Ishikawa (cell line): ENCODE measurements at regions not wholly inside any gene's neighbourhood (a gene's known extent, or its start where the extent isn't known, plus 50 kb on each side); places are given as distances from the start of the nearest gene placed in this dataset.

Source experiments
- CEBPB ChIP-seq: IDR thresholded peaks from 2 replicates; pipeline ENCODE4 v1.6.1; 2012
- CREB1 ChIP-seq: IDR thresholded peaks from 2 replicates; pipeline ENCODE4 v1.6.1; 2012; ENCODE audit warnings: low read depth
- EGR1 ChIP-seq: IDR thresholded peaks from 2 replicates; pipeline ENCODE4 v1.6.1; 2012
- EP300 ChIP-seq: IDR thresholded peaks from 2 replicates; pipeline ENCODE4 v1.6.1; 2012; ENCODE audit warnings: borderline replicate concordance
- FOXM1 ChIP-seq: IDR thresholded peaks from 2 replicates; pipeline ENCODE4 v1.6.1; 2012; ENCODE audit warnings: low read depth, borderline replicate concordance
- MAX ChIP-seq: IDR thresholded peaks from 2 replicates; pipeline ENCODE4 v1.6.1; 2012
- NFIC ChIP-seq: IDR thresholded peaks from 2 replicates; pipeline ENCODE4 v1.6.1; 2012
- RAD21 ChIP-seq: IDR thresholded peaks from 2 replicates; pipeline ENCODE4 v1.6.1; 2012; ENCODE audit warnings: low read depth
- TAF1 ChIP-seq: IDR thresholded peaks from 2 replicates; pipeline ENCODE4 v1.6.1; 2012; ENCODE audit warnings: low read depth, mild to moderate bottlenecking
- TCF12 ChIP-seq: IDR thresholded peaks from 2 replicates; pipeline ENCODE4 v1.6.1; 2012; ENCODE audit warnings: low read depth
- TEAD4 ChIP-seq: IDR thresholded peaks from 2 replicates; pipeline ENCODE4 v1.6.1; 2012
- USF1 ChIP-seq: IDR thresholded peaks from 2 replicates; pipeline ENCODE4 v1.6.1; 2012
- YY1 ChIP-seq: IDR thresholded peaks from 2 replicates; pipeline ENCODE4 v1.6.1; 2012; ENCODE audit warnings: low read depth
- ZBTB7A ChIP-seq: IDR thresholded peaks from 2 replicates; pipeline ENCODE4 v1.6.1; 2012; ENCODE audit warnings: low read depth
- TF ChIP-seq, protein P1 (sequence below): IDR thresholded peaks from 2 replicates; pipeline ENCODE4 v1.6.1; 2012; ENCODE audit warnings: low read depth, mild to moderate bottlenecking

GRCh38 chr2:153230977-153231376 lies 247.6 kb downstream of the RPRM start:
- TF ChIP-seq CEBPB (no peak), FOXM1 (no peak), TCF12 (no peak), MAX (no peak), TEAD4 (peak; percentile 45), RAD21 (no peak), TAF1 (no peak), NFIC (peak; percentile 67)

DNA sequence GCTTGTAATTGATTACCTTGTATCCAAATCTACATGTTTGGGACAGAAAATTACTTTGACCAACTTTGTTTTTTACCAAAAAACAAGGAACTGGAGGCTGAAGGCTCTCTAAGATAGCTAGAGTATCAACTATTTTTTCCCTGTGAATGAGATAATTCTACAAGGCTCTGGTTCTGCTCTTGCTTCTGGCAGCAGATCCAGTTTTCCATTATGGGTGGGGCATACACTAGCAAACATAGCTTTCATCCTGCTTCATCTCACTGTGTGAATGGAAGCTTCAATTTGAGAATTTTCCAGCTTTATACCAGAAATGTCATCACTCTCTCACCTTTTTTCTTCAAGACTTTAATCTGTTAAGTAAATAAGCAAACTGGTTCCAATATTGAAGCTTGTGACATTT lies 249.7 kb downstream of the RPRM start:
- no peak for TF ChIP-seq TAF1
- TF ChIP-seq CEBPB = no peak
- TF ChIP-seq EGR1 = no peak
- TF ChIP-seq MAX = no peak
- no peak for TF ChIP-seq USF1
- no peak for TF ChIP-seq CREB1
- no peak for TF ChIP-seq YY1
- TF ChIP-seq ZBTB7A = no peak

DNA sequence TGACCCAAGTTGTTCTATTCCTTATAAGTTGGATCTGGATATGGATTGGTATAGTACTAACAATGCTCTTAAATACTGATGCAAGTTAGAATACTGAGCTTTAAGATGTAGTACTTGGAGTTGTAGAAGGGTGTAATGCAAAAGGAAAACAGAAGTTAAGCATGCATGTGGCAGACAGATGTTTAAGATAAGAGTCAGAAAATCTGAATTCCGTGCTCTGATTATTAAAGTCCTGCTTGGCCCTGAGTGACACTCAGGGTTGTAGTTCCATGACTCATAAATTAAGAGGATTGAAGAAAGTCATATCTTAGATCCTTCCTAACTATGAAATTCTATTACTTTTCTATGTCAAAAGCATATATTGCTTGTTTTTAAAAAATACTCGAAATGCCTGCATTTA lies 250.6 kb downstream of the RPRM start:
- TF ChIP-seq TAF1 (no peak), YY1 (no peak), TCF12 (no peak), MAX (no peak), ZBTB7A (no peak), NFIC (no peak), USF1 (no peak), EP300 (no peak), FOXM1 (no peak), EGR1 (no peak), TEAD4 (no peak), RAD21 (no peak), CREB1 (no peak), CEBPB (no peak)
- TF ChIP-seq, protein P1, sequence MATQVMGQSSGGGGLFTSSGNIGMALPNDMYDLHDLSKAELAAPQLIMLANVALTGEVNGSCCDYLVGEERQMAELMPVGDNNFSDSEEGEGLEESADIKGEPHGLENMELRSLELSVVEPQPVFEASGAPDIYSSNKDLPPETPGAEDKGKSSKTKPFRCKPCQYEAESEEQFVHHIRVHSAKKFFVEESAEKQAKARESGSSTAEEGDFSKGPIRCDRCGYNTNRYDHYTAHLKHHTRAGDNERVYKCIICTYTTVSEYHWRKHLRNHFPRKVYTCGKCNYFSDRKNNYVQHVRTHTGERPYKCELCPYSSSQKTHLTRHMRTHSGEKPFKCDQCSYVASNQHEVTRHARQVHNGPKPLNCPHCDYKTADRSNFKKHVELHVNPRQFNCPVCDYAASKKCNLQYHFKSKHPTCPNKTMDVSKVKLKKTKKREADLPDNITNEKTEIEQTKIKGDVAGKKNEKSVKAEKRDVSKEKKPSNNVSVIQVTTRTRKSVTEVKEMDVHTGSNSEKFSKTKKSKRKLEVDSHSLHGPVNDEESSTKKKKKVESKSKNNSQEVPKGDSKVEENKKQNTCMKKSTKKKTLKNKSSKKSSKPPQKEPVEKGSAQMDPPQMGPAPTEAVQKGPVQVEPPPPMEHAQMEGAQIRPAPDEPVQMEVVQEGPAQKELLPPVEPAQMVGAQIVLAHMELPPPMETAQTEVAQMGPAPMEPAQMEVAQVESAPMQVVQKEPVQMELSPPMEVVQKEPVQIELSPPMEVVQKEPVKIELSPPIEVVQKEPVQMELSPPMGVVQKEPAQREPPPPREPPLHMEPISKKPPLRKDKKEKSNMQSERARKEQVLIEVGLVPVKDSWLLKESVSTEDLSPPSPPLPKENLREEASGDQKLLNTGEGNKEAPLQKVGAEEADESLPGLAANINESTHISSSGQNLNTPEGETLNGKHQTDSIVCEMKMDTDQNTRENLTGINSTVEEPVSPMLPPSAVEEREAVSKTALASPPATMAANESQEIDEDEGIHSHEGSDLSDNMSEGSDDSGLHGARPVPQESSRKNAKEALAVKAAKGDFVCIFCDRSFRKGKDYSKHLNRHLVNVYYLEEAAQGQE = no peak

- TF ChIP-seq NFIC = no peak
- TF ChIP-seq ZBTB7A = no peak
- no peak for TF ChIP-seq TAF1
Observed at GRCh38 chr2:153222231-153223165, 256.1 kb downstream of the RPRM start.

- TF ChIP-seq MAX (no peak), EGR1 (no peak), ZBTB7A (no peak), TCF12 (no peak), NFIC (no peak), EP300 (no peak), YY1 (no peak), CEBPB (no peak), USF1 (no peak), TEAD4 (no peak), RAD21 (no peak), FOXM1 (no peak), CREB1 (no peak), TAF1 (no peak)
- TF ChIP-seq, protein P1 = no peak
Observed at GRCh38 chr2:153221506-153221905, 257.1 kb downstream of the RPRM start.
